CD4-positive, alpha-beta T cell (primary cell): ENCODE measurements at regions not wholly inside any gene's neighbourhood (a gene's known extent, or its start where the extent isn't known, plus 50 kb on each side); places are given as distances from the start of the nearest gene placed in this dataset.

Experiments
- ATAC-seq: fragments of 200-7000 bp; cut with Tn5 transposase; one replicate; pipeline ENCODE4 v1.10.0; 2022; ENCODE audit warnings: mild to moderate bottlenecking; ENCODE audit not compliant: poor library complexity
- CTCF ChIA-PET: fragments of 350-600 bp; sonication (Branson Sonifier 250); formaldehyde crosslinking; loops from one replicate; lab custom pipeline; 2021; ENCODE audit warnings: antibody characterized with exemption, inconsistent platforms; lab: Charles Lee
- POLR2A ChIA-PET: fragments of 350-600 bp; sonication (Branson Sonifier 250); formaldehyde crosslinking; loops from one replicate; lab custom pipeline; 2021; ENCODE audit warnings: antibody characterized with exemption, inconsistent platforms; lab: Charles Lee
- DNase-seq, 14 experiments: peaks; one replicate each; pipeline ENCODE4 v3.0.0-alpha.2; 2013 to 2020; ENCODE audit warnings: mixed read lengths in 2 of 14
- H3K27ac ChIP-seq, 2 donors: one replicate each; pipeline versions ENCODE4 v1.5.1 to v1.7.0; 2013; ENCODE audit warnings: low read length in 2 of 2, low read depth in 1 of 2, mild to moderate bottlenecking in 1 of 2
- H3K27me3 ChIP-seq, 2 experiments: 1 replicate in 1 of 2; 2 replicates in 1 of 2; pipeline versions ENCODE4 v1.6.1 to v1.7.0; 2013; ENCODE audit warnings: low read length in 2 of 2, control low read depth in 1 of 2, mild to moderate bottlenecking in 1 of 2, moderate library complexity in 1 of 2; ENCODE audit not compliant: insufficient read depth in 2 of 2, control insufficient read depth in 1 of 2
- H3K36me3 ChIP-seq: one replicate; pipeline ENCODE4 v1.6.1; 2013; ENCODE audit warnings: low read length, control low read depth; ENCODE audit not compliant: insufficient read depth
- H3K4me1 ChIP-seq: one replicate; pipeline ENCODE4 v1.6.1; 2013; ENCODE audit warnings: low read length, control low read depth; ENCODE audit not compliant: insufficient read depth
- H3K4me3 ChIP-seq: one replicate; pipeline ENCODE4 v1.5.1; 2013; ENCODE audit warnings: mild to moderate bottlenecking, low read length, moderate library complexity
- H3K9me3 ChIP-seq, 2 experiments: 1 replicate in 1 of 2; 2 replicates in 1 of 2; pipeline versions ENCODE4 v1.6.1 to v1.7.0; 2013; ENCODE audit warnings: low read length in 2 of 2, mild to moderate bottlenecking in 2 of 2, control low read depth in 1 of 2, moderate library complexity in 1 of 2; ENCODE audit not compliant: control insufficient read depth in 1 of 2, insufficient read depth in 1 of 2
- H3K27ac Mint-ChIP-seq: one replicate; pipeline ENCODE4 v1.8.0; 2020; ENCODE audit warnings: mixed read lengths
- H3K27me3 Mint-ChIP-seq: one replicate; pipeline ENCODE4 v1.8.0; 2021; ENCODE audit warnings: mixed read lengths
- H3K36me3 Mint-ChIP-seq: one replicate; pipeline ENCODE4 v1.8.0; 2021; ENCODE audit warnings: low read depth, mixed read lengths
- H3K4me1 Mint-ChIP-seq: one replicate; pipeline ENCODE4 v1.8.0; 2021; ENCODE audit warnings: low read depth, mixed read lengths
- H3K4me3 Mint-ChIP-seq: one replicate; pipeline ENCODE4 v1.8.0; 2020; ENCODE audit warnings: mild to moderate bottlenecking, mixed read lengths
- H3K9me3 Mint-ChIP-seq: one replicate; pipeline ENCODE4 v1.8.0; 2020; ENCODE audit warnings: mixed read lengths
- CTCF ChIP-seq: fragments of 200-600 bp; IDR thresholded peaks from one replicate; pipeline ENCODE4 v1.8.0; 2022; ENCODE audit warnings: antibody characterized with exemption, mild to moderate bottlenecking
- intact Hi-C, 2 experiments: fragments of 100-400 bp; cut with DNase I in 1 of 2; cut with micrococcal nuclease in 1 of 2; formaldehyde crosslinking; loops; one replicate each; pipeline versions ENCODE4 v1.15.1 to v1.9.0; 2023 to 2025; cut with DNase I, micrococcal nuclease

- ATAC-seq = no peak
- no peak overlapping the region for H3K27ac Mint-ChIP-seq
- CTCF ChIA-PET = no interaction called here
These were observed 758.4 kb upstream of the TMEFF2 start for GRCh38 chr2:192953116-192953515.

GRCh38 chr2:192952245-192952644, 757.5 kb upstream of the TMEFF2 start:
- Mint-ChIP-seq H3K27me3 (no peaks in the 10 kb centered on the region), H3K27ac (no peak overlapping the region), H3K9me3 (no peaks in the 10 kb centered on the region), H3K4me3 (no peak overlapping the region), H3K4me1 (no peaks in the 10 kb centered on the region), H3K36me3 (no peaks in the 10 kb centered on the region)
- no peaks in the 10 kb centered on the region for H3K27me3 ChIP-seq
- no peaks in the 10 kb centered on the region for H3K36me3 ChIP-seq
- peaks cover 0 to 4% of the 10 kb centered on the region in 2 experiments for H3K9me3 ChIP-seq
- H3K4me3 ChIP-seq = no peak overlapping the region
- CTCF ChIA-PET = no interaction called here
- DNase-seq (no peak), ATAC-seq (no peak)
- TF ChIP-seq CTCF = no peak
- H3K4me1 ChIP-seq = no peaks in the 10 kb centered on the region
- H3K27ac ChIP-seq = no peak overlapping the region
- POLR2A ChIA-PET = no interaction called here
- intact Hi-C loops = no loop called here

More at GRCh38 chr2:192953116-192953515, 758.4 kb upstream of the TMEFF2 start:
- no peaks in the 10 kb centered on the region for H3K36me3 ChIP-seq
- H3K27me3 ChIP-seq = no peaks in the 10 kb centered on the region
- H3K36me3 Mint-ChIP-seq = no peaks in the 10 kb centered on the region
- POLR2A ChIA-PET = no interaction called here
- no peak overlapping the region for H3K4me3 Mint-ChIP-seq
- H3K9me3 ChIP-seq = peaks cover 0 to 4% of the 10 kb centered on the region in 2 experiments
- H3K4me1 ChIP-seq = no peaks in the 10 kb centered on the region
- DNase-seq = no peak
- H3K4me1 Mint-ChIP-seq = no peaks in the 10 kb centered on the region
- no peak overlapping the region for H3K27ac ChIP-seq
- H3K9me3 Mint-ChIP-seq = no peaks in the 10 kb centered on the region
- no peak for TF ChIP-seq CTCF
- intact Hi-C loops = no loop called here
- no peaks in the 10 kb centered on the region for H3K27me3 Mint-ChIP-seq
- H3K4me3 ChIP-seq = no peak overlapping the region

GRCh38 chr2:192948316-192948715, 753.6 kb upstream of the TMEFF2 start:
- Histone ChIP-seq H3K9me3 (no peaks in the 10 kb centered on the region), H3K4me3 (no peak overlapping the region), H3K36me3 (no peaks in the 10 kb centered on the region), H3K4me1 (no peaks in the 10 kb centered on the region), H3K27me3 (no peaks in the 10 kb centered on the region), H3K27ac (no peak overlapping the region)
- H3K27ac Mint-ChIP-seq = no peak overlapping the region
- ATAC-seq = no peak
- H3K4me1 Mint-ChIP-seq = no peaks in the 10 kb centered on the region
- H3K27me3 Mint-ChIP-seq = no peaks in the 10 kb centered on the region
- no peak for TF ChIP-seq CTCF
- DNase-seq = no peak
- CTCF ChIA-PET = interaction anchor here (1.4 kb wide), 1 partner anchor 44 kb away, joined by 3 read pairs; no protein-coding TSS in a partner anchor
- intact Hi-C loops = no loop called here
- POLR2A ChIA-PET = no interaction called here
- H3K9me3 Mint-ChIP-seq = no peaks in the 10 kb centered on the region
- H3K4me3 Mint-ChIP-seq = no peak overlapping the region
- H3K36me3 Mint-ChIP-seq = no peaks in the 10 kb centered on the region
